ENCODE measurements at regions not wholly inside any gene's neighbourhood (a gene's known extent, or its start where the extent isn't known, plus 50 kb on each side); places are given as distances from the start of the nearest gene placed in this dataset.

GRCh38 chr13:58953638-58954037 is 1210.1 kb downstream of the DIAPH3 start:
- in situ Hi-C loops (cut with HindIII; ENCODE audit: extremely low pct_ligation_motif_present, low pct_unique_long_range_greater_than_20kb) (loop anchor here (10.0 kb wide), 1 partner anchor 1319 kb away; the partner anchor contains the start of gene PCDH17), intact Hi-C loops (cut with micrococcal nuclease; ENCODE audit: unreplicated experiment) (no loop called here)
- BruUV-seq (replicated peaks) = no TSS peak
- H3K79me2 ChIP-seq (ENCODE audit: insufficient read depth, low read length) = no peaks in the 10 kb centered on the region
- no peak overlapping the region for H3K4me3 ChIP-seq (replicated peaks in 1 of 3; ENCODE audit: insufficient read depth in 1 of 3, low read depth in 2 of 3, low read length in 3 of 3)
- no peaks in the 10 kb centered on the region for H3K4me1 ChIP-seq (ENCODE audit: insufficient read depth, low read length)
- CTCF ChIA-PET (ENCODE audit: low intra/inter-chr PET ratio, low total read pairs) = no interaction called here
- H2AFZ ChIP-seq (ENCODE audit: low read length) = no peak overlapping the region
- POLR2A ChIA-PET = no interaction called here
- FAIRE-seq = no peak
- peaks cover 35% of the 10 kb centered on the region for H3K9me3 ChIP-seq (ENCODE audit: low read length)
- H3K27me3 ChIP-seq (ENCODE audit: control insufficient read depth in 1 of 2, insufficient read depth in 2 of 2, low read length in 2 of 2) = no peaks in the 10 kb centered on the region
- no peak overlapping the region for H3K9ac ChIP-seq (ENCODE audit: insufficient read depth, low read depth, low read length)
- TF ChIP-seq MATR3 (CRISPR knock-in tag; IDR thresholded peaks at IDR 0.05) (no peak), FOXC1 (CRISPR knock-in tag; IDR thresholded peaks at IDR 0.05; ENCODE audit: borderline replicate concordance) (no peak), RBFOX2 (IDR thresholded peaks at IDR 0.05; ENCODE audit: low read depth, low read length) (no peak), NCOA2 (CRISPR knock-in tag; IDR thresholded peaks at IDR 0.05) (no peak), RAD21 (CRISPR knock-in tag; IDR thresholded peaks at IDR 0.05) (no peak), ZNF580 (CRISPR knock-in tag; IDR thresholded peaks at IDR 0.05; ENCODE audit: borderline replicate concordance, low read depth) (no peak), SCMH1 (CRISPR knock-in tag; IDR thresholded peaks at IDR 0.05; ENCODE audit: borderline replicate concordance) (no peak)
- whole genome bisulfite sequencing (ENCODE audit: low lambda C conversion rate) = 5% methylated on average over 1 of the region's 1 CpG
- no peak overlapping the region for H3K27ac ChIP-seq (ENCODE audit: extremely low read length, insufficient read depth, low read length)
- no peaks in the 10 kb centered on the region for H3K36me3 ChIP-seq (replicated peaks in 1 of 2; ENCODE audit: control insufficient read depth in 1 of 2, insufficient read depth in 2 of 2, low read length in 2 of 2)
- H4K20me1 ChIP-seq (ENCODE audit: insufficient read depth, low read length) = no peaks in the 10 kb centered on the region
- no peak for DNase-seq (ENCODE audit: low spot score)
- no peak overlapping the region for H3K4me2 ChIP-seq (ENCODE audit: low read depth, low read length)
- no peak for ATAC-seq

GRCh38 chr13:58955546-58956385 is 1208.0 kb downstream of the DIAPH3 start:
- Histone ChIP-seq H3K27me3 (ENCODE audit: control insufficient read depth in 1 of 2, insufficient read depth in 2 of 2, low read length in 2 of 2) (no peaks in the 10 kb centered on the region), H3K4me3 (replicated peaks in 1 of 3; ENCODE audit: insufficient read depth in 1 of 3, low read depth in 2 of 3, low read length in 3 of 3) (no peak overlapping the region), H3K4me2 (ENCODE audit: low read depth, low read length) (no peak overlapping the region), H3K79me2 (ENCODE audit: insufficient read depth, low read length) (no peaks in the 10 kb centered on the region), H2AFZ (ENCODE audit: low read length) (no peak overlapping the region), H3K4me1 (ENCODE audit: insufficient read depth, low read length) (no peaks in the 10 kb centered on the region), H4K20me1 (ENCODE audit: insufficient read depth, low read length) (no peaks in the 10 kb centered on the region), H3K9ac (ENCODE audit: insufficient read depth, low read depth, low read length) (no peak overlapping the region), H3K36me3 (replicated peaks in 1 of 2; ENCODE audit: control insufficient read depth in 1 of 2, insufficient read depth in 2 of 2, low read length in 2 of 2) (no peaks in the 10 kb centered on the region), H3K9me3 (ENCODE audit: low read length) (peaks cover 16% of the 10 kb centered on the region), H3K27ac (ENCODE audit: extremely low read length, insufficient read depth, low read length) (no peak overlapping the region)
- in situ Hi-C loops (cut with HindIII; ENCODE audit: extremely low pct_ligation_motif_present, low pct_unique_long_range_greater_than_20kb) = loop anchor here (10.0 kb wide), 1 partner anchor 1321 kb away; the partner anchor contains the start of gene PCDH17
- ATAC-seq = no peak
- DNase-seq (ENCODE audit: low spot score) = no peak
- FAIRE-seq = no peak
- WGBS (ENCODE audit: low lambda C conversion rate) = 2% methylated on average over 7 of the region's 7 CpGs
- ChIA-PET POLR2A (no interaction called here), CTCF (ENCODE audit: low intra/inter-chr PET ratio, low total read pairs) (no interaction called here)
- TF ChIP-seq E2F2 (CRISPR knock-in tag; IDR thresholded peaks at IDR 0.05; ENCODE audit: borderline replicate concordance) (no peak), IKZF1 (IDR thresholded peaks at IDR 0.05) (no peak), ZNF710 (CRISPR knock-in tag; IDR thresholded peaks at IDR 0.05; ENCODE audit: borderline replicate concordance) (no peak), YEATS4 (CRISPR knock-in tag; IDR thresholded peaks at IDR 0.05; ENCODE audit: borderline replicate concordance) (no peak), SMAD1 (CRISPR knock-in tag; IDR thresholded peaks at IDR 0.05; ENCODE audit: borderline replicate concordance, low read depth) (no peak), MLLT10 (CRISPR knock-in tag; IDR thresholded peaks at IDR 0.05) (no peak), ZBTB34 (CRISPR knock-in tag; IDR thresholded peaks at IDR 0.05) (no peak)
- intact Hi-C loops (cut with micrococcal nuclease; ENCODE audit: unreplicated experiment) = no loop called here
- no TSS peak for BruUV-seq (replicated peaks)

Data from HepG2 (cell line).